Endothelial cell of umbilical vein (primary cell): ENCODE measurements at regions not wholly inside any gene's neighbourhood (a gene's known extent, or its start where the extent isn't known, plus 50 kb on each side); places are given as distances from the start of the nearest gene placed in this dataset.

Experiments
- EZH2 ChIP-seq: IDR thresholded peaks from 2 replicates; pipeline ENCODE4 v1.6.1; 2012; ENCODE audit warnings: borderline replicate concordance, low read depth, mild to moderate bottlenecking, moderate library complexity, low read length, inconsistent platforms; ENCODE audit not compliant: severe bottlenecking
- FOS ChIP-seq: IDR thresholded peaks from 2 replicates; pipeline ENCODE4 v1.6.1; 2011; ENCODE audit warnings: mild to moderate bottlenecking, low read length, moderate library complexity, borderline replicate concordance; ENCODE audit not compliant: insufficient read depth
- GATA2 ChIP-seq: IDR thresholded peaks from 2 replicates; pipeline ENCODE4 v1.7.0; 2011; ENCODE audit warnings: low read depth, mild to moderate bottlenecking, moderate library complexity, mixed read lengths, low read length; ENCODE audit not compliant: insufficient read length, insufficient read depth
- JUN ChIP-seq: IDR thresholded peaks from 2 replicates; pipeline ENCODE4 v1.6.1; 2011; ENCODE audit warnings: borderline replicate concordance, low read depth; ENCODE audit not compliant: insufficient read length, insufficient read depth
- MYC ChIP-seq: IDR thresholded peaks from one replicate; pipeline ENCODE4 v1.6.1; 2011; ENCODE audit warnings: mild to moderate bottlenecking, low read depth, low read length
- POLR2A ChIP-seq: IDR thresholded peaks from 2 replicates; pipeline ENCODE4 v1.6.1; 2012; ENCODE audit warnings: low read depth, mild to moderate bottlenecking, control low read depth, low read length
- POLR2AphosphoS5 ChIP-seq: IDR thresholded peaks from 2 replicates; pipeline ENCODE4 v1.6.1; 2012; ENCODE audit warnings: low read depth, mild to moderate bottlenecking, control low read depth, low read length, moderate library complexity; ENCODE audit not compliant: insufficient read depth
- TF ChIP-seq, protein P1 (sequence below), 2 donors: IDR thresholded peaks; 1 replicate in 1 of 2; 2 replicates in 1 of 2; pipeline ENCODE4 v1.5.1; 2011; ENCODE audit warnings: low read length in 2 of 2, mild to moderate bottlenecking in 2 of 2, moderate library complexity in 2 of 2, control low read depth in 1 of 2, inconsistent platforms in 1 of 2, low read depth in 1 of 2; ENCODE audit not compliant: insufficient read depth in 1 of 2; ENCODE audit errors: extremely low read depth in 1 of 2
- TF ChIP-seq, protein P2 (sequence below): IDR thresholded peaks from 2 replicates; pipeline ENCODE4 v1.6.1; 2011; ENCODE audit not compliant: insufficient read depth, insufficient read length

DNA sequence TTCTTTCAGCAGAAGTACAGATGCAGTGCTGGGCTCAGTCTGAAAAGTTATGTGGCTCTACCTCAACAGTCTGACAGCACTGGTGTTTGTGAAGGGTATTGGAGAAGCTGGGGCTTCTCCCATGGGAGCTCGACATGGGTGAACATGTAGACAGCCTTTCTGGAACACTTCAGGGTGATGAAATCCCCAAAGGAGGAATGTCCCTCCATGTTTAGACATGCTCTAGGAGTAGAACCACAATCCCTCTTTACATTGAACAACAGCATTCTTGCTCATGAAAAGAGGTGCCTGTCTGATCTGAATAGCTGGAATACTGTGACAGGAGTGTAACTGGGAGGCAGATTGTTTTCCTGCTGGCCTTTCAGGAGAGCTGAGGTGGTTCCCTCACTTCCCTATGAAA lies 53.8 kb upstream of the NAP1L2 start:
- TF ChIP-seq POLR2AphosphoS5 (no peak), GATA2 (no peak), EZH2 (no peak), MYC (no peak), POLR2A (no peak), FOS (no peak), JUN (no peak)
- TF ChIP-seq, protein P1, sequence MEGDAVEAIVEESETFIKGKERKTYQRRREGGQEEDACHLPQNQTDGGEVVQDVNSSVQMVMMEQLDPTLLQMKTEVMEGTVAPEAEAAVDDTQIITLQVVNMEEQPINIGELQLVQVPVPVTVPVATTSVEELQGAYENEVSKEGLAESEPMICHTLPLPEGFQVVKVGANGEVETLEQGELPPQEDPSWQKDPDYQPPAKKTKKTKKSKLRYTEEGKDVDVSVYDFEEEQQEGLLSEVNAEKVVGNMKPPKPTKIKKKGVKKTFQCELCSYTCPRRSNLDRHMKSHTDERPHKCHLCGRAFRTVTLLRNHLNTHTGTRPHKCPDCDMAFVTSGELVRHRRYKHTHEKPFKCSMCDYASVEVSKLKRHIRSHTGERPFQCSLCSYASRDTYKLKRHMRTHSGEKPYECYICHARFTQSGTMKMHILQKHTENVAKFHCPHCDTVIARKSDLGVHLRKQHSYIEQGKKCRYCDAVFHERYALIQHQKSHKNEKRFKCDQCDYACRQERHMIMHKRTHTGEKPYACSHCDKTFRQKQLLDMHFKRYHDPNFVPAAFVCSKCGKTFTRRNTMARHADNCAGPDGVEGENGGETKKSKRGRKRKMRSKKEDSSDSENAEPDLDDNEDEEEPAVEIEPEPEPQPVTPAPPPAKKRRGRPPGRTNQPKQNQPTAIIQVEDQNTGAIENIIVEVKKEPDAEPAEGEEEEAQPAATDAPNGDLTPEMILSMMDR (IDR thresholded peaks at IDR 0.05; ENCODE audit: extremely low read depth in 1 of 2, insufficient read depth in 1 of 2, low read depth in 1 of 2, low read length in 2 of 2): no peak
- TF ChIP-seq, protein P2, sequence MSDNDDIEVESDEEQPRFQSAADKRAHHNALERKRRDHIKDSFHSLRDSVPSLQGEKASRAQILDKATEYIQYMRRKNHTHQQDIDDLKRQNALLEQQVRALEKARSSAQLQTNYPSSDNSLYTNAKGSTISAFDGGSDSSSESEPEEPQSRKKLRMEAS: no peak
